WTC11 (cell line): ENCODE measurements at regions not wholly inside any gene's neighbourhood (a gene's known extent, or its start where the extent isn't known, plus 50 kb on each side); places are given as distances from the start of the nearest gene placed in this dataset.

Source experiments
- ATF1 ChIP-seq: sonication (generic); formaldehyde crosslinking; IDR thresholded peaks from 2 replicates; pipeline ENCODE4 v1.8.1; 2023; ENCODE audit warnings: mild to moderate bottlenecking, moderate library complexity, missing genetic modification reagents
- ATF3 ChIP-seq: sonication (generic); formaldehyde crosslinking; conservative IDR thresholded peaks from 2 replicates; pipeline ENCODE4 v1.8.1; 2022; ENCODE audit warnings: mild to moderate bottlenecking, missing genetic modification reagents
- CREB1 ChIP-seq: sonication (generic); formaldehyde crosslinking; IDR thresholded peaks from 2 replicates; pipeline ENCODE4 v1.8.0; 2023; ENCODE audit warnings: mild to moderate bottlenecking, missing genetic modification reagents
- CREM ChIP-seq: sonication (generic); formaldehyde crosslinking; IDR thresholded peaks from 2 replicates; pipeline ENCODE4 v1.8.1; 2022; ENCODE audit warnings: mild to moderate bottlenecking, missing genetic modification reagents, moderate library complexity
- CTCF ChIP-seq: fragments of 200-600 bp; IDR thresholded peaks from 2 replicates; pipeline ENCODE4 v1.8.0; 2022; ENCODE audit warnings: antibody characterized with exemption
- FOXP1 ChIP-seq: sonication (generic); formaldehyde crosslinking; IDR thresholded peaks from 2 replicates; pipeline ENCODE4 v1.8.0; 2022; ENCODE audit warnings: missing genetic modification reagents, mild to moderate bottlenecking, moderate library complexity, borderline replicate concordance
- IRF1 ChIP-seq: sonication (generic); formaldehyde crosslinking; IDR thresholded peaks from 2 replicates; pipeline ENCODE4 v1.8.0; 2023; ENCODE audit warnings: missing genetic modification reagents
- JAZF1 ChIP-seq: fragments of 250-450 bp; sonication (Bioruptor Pico); IDR thresholded peaks from 2 replicates; pipeline ENCODE4 v1.9.0; 2021; ENCODE audit warnings: moderate library complexity, mild to moderate bottlenecking, inconsistent platforms
- KAT7 ChIP-seq: sonication (generic); formaldehyde crosslinking; IDR thresholded peaks from 2 replicates; pipeline ENCODE4 v1.8.1; 2023; ENCODE audit warnings: missing genetic modification reagents, mild to moderate bottlenecking, borderline replicate concordance
- MAX ChIP-seq: sonication (generic); formaldehyde crosslinking; IDR thresholded peaks from 2 replicates; pipeline ENCODE4 v1.8.0; 2022; ENCODE audit warnings: mild to moderate bottlenecking, missing genetic modification reagents
- NR2C2 ChIP-seq: sonication (generic); formaldehyde crosslinking; IDR thresholded peaks from 2 replicates; pipeline ENCODE4 v1.8.0; 2022; ENCODE audit warnings: mild to moderate bottlenecking, missing genetic modification reagents
- SP1 ChIP-seq: sonication (generic); formaldehyde crosslinking; conservative IDR thresholded peaks from 2 replicates; pipeline ENCODE4 v1.8.1; 2022; ENCODE audit warnings: missing genetic modification reagents
- ZBTB43 ChIP-seq: sonication (generic); formaldehyde crosslinking; IDR thresholded peaks from 2 replicates; pipeline ENCODE4 v1.8.1; 2023; ENCODE audit warnings: mild to moderate bottlenecking, missing genetic modification reagents
- ZNF671 ChIP-seq: fragments of 250-450 bp; sonication (Bioruptor Pico); IDR thresholded peaks from 2 replicates; pipeline ENCODE4 v1.8.0; 2021; ENCODE audit warnings: mild to moderate bottlenecking

GRCh38 chr9:78543353-78543752 lies 246.4 kb downstream of the PSAT1 start:
- TF ChIP-seq JAZF1 (CRISPR knock-in tag) = no peak
- no peak for TF ChIP-seq CTCF
- TF ChIP-seq IRF1 (CRISPR knock-in tag) = no peak
- no peak for TF ChIP-seq KAT7 (CRISPR knock-in tag)
- no peak for TF ChIP-seq SP1 (CRISPR knock-in tag)
- TF ChIP-seq ATF1 (CRISPR knock-in tag) = no peak
- TF ChIP-seq NR2C2 (CRISPR knock-in tag) = no peak
- no peak for TF ChIP-seq FOXP1 (CRISPR knock-in tag)
- no peak for TF ChIP-seq CREM (CRISPR knock-in tag)
- no peak for TF ChIP-seq ZBTB43 (CRISPR knock-in tag)
- TF ChIP-seq ZNF671 (CRISPR knock-in tag) = no peak
- TF ChIP-seq MAX (CRISPR knock-in tag) = no peak
- TF ChIP-seq ATF3 (CRISPR knock-in tag) = no peak
- TF ChIP-seq CREB1 (CRISPR knock-in tag) = no peak
